HG03460 (cell line): ENCODE measurements at regions not wholly inside any gene's neighbourhood (a gene's known extent, or its start where the extent isn't known, plus 50 kb on each side); places are given as distances from the start of the nearest gene placed in this dataset.

Experiments used
- ATAC-seq: cut with Tn5 transposase; IDR thresholded peaks from one replicate; pipeline ENCODE4 v1.9.1; 2021; ENCODE audit not compliant: unreplicated experiment

- ATAC-seq = no peak
Observed at GRCh38 chr12:13691598-13691997, 289.8 kb downstream of the GRIN2B start.

- no peak for ATAC-seq
Observed at GRCh38 chr12:13687633-13688032, 293.8 kb downstream of the GRIN2B start.

DNA sequence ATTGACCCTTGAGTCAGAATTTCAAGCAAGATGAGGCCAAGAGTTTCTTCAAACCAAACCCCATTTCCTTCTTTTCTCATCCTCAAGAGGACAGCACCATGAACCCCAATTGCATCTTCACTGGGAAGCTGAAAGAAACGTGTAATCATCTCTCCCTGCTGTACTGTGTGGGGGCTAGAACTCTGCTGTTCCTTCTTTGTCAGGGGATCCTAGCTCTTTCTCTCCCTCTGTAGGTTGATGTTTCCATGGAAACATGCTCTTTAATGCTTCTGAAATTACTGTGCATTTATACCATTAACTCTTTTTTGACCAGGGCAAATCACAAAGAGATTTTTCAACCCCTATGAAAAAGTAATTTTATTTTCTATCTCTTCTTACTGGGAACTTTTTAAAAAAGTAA is 295.1 kb downstream of the GRIN2B start:
- ATAC-seq = no peak

GRCh38 chr12:13680916-13681315 is 300.5 kb downstream of the GRIN2B start:
- no peak for ATAC-seq

DNA sequence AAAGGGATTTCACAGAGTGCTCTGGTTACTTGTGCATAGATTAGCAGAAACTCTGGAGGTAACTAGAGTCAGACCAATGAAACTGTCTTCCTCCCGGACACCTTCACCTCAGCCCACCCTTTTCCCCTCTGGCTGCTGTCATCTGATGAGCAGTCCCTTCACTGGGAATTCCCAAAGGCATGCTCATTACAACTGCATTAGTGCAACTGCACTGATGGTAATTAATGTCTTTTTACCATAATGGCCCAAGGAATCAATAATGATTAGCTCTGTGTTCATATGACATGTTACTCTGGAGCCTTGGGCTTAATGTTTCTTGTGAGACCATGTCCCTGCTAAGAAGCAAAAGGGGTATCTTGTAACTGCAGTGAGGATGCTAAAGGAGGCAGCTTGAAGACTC is 304.5 kb downstream of the GRIN2B start:
- no peak for ATAC-seq

GRCh38 chr12:13670285-13670866 is 311.0 kb downstream of the GRIN2B start:
- no peak for ATAC-seq

- ATAC-seq = no peak
Observed at GRCh38 chr12:13668880-13669279, 312.5 kb downstream of the GRIN2B start.

DNA sequence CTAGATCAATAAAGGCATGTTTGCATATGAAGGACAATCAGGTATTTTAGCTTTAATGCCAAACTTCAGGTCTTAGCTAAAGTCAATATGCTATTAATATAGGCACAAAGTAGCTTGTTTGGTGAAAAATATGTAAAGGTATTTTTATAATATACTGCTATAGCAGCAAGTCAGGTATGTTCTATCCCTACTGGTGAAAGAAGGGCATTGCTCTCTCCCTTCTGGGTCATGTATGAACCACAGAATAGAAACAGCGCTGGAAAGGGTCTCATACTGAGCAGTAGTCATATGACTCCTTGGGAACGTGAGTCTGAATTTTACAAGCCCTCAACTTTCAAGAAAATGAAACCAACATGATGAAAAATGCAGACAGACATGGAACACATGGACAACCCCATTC is 314.6 kb downstream of the GRIN2B start:
- no peak for ATAC-seq

GRCh38 chr12:13661005-13661887 is 320.2 kb downstream of the GRIN2B start:
- ATAC-seq = no peak

- ATAC-seq = no peak
Observed at GRCh38 chr12:13654456-13654855, 326.9 kb downstream of the GRIN2B start.

GRCh38 chr12:13652105-13652504 is 329.3 kb downstream of the GRIN2B start:
- ATAC-seq = no peak

- no peak for ATAC-seq
Observed at GRCh38 chr12:13635709-13636108, 345.7 kb downstream of the GRIN2B start.

- ATAC-seq = no peak
Observed at GRCh38 chr12:13631873-13632272, 349.5 kb downstream of the GRIN2B start.

GRCh38 chr12:13630354-13630753 is 351.0 kb downstream of the GRIN2B start:
- ATAC-seq = no peak

DNA sequence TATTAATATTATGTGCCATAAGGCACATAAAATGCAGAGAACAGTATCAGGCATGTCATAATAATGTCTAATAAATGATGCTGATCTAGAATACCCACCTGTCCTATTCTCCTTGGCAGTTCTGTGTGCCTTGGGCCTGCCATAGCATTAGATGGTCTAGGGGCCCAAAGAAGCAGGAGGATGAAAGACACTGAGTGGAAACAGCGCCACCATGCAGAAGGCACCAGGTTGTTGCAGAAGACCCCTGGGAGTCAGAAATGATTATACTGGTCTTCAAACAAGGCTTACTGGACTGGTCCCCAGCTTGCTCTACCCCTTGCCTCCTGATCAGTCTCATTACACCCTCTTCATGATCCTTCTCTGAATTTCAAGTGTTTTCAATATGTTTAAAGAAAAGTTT is 353.3 kb downstream of the GRIN2B start:
- ATAC-seq = no peak

GRCh38 chr12:13627536-13627935 is 353.9 kb downstream of the GRIN2B start:
- ATAC-seq = no peak

DNA sequence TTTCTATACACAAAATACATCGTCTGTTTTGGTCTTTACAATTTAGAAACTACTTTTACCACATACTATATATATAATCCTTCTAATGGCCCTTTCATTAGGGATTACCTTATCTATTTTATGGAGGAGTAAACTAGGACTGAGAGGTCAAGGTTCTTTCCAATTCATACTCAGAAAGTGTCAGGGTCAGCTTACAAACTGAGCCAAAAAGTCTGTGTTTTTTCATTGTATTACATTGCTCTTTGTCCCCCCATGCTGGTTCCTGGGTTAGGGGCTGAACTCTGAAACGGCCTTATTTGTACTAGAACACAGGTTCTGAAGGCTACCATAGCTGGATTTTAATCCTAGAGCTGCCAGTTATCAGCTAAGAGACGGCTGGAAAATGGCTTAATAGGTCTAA is 368.1 kb downstream of the GRIN2B start:
- ATAC-seq = no peak

DNA sequence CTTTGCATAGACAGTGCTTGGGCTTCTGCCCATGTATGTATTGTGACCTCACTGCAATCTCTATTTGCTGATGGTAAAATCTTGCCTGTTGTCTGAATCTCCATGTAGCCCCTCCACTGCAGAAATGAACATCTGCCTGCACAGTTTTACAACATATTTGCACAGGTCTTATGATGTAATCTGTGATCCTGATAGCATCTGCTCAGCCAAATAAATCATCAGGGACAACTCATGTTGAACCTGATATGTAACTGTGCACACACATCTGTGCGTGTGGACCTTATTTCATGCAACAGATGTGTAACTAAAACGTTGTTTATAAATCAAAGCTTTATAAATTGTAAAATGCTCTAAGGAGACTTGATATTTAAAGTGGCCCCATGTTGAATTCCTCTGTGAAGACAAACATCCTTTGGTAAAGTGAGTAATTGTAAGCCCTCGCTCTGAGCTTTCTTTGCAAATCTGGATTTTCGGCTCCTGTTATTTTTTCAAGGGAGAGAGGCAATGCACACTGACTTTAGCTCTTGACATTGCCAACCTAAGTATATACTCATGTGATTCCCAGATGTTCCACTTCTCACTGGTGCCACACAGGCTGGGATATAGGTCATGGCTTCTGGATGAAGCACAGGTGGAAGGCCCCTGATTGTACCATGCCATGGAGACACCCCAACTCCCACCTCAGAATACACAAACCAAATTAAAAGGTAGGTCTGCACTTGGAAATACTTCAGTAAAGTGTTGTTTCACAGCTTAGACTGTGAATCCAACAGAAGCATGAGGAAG is 371.3 kb downstream of the GRIN2B start:
- no peak for ATAC-seq

DNA sequence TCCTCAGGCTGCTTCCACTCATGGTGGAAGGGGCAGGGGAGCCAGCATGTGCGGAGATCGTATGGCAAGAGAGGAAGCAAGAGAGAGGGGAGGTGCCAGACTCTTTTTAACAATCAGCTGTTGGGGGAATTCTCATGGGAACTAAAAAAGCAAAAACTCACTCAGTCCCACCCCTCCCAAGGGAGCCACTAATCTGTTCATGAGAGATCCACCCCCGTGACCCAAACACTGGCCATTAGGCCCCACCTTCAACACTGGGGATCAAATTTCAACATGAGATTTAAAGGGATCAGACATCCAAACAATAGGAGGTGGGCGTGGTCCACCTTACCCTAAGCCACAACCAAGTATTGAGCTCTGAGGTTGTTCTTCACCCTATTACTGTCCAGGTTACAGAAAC is 375.1 kb downstream of the GRIN2B start:
- ATAC-seq = no peak

GRCh38 chr12:13603953-13604352 is 377.4 kb downstream of the GRIN2B start:
- no peak for ATAC-seq

GRCh38 chr12:13602172-13602571 is 379.2 kb downstream of the GRIN2B start:
- ATAC-seq = no peak

DNA sequence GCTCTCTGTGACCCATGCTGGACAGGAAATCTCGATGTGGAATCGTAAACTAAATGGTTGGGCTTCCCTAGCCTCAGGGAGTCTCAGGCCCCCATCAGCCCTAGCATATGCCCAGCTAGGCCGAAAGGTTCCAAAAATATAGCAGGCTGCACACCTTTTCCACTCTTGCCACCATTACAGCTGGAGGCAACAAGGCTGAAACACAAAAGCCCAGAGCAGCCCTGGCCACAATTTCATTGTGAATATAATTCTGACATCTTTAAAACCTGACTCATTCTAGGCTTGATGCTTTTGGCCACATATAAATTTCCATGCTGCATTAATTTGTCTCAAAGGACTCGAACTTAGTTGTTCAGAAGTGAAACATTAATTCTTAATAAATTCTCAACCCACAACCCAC is 382.2 kb downstream of the GRIN2B start:
- no peak for ATAC-seq
